Panc1 (cell line): ENCODE measurements at regions not wholly inside any gene's neighbourhood (a gene's known extent, or its start where the extent isn't known, plus 50 kb on each side); places are given as distances from the start of the nearest gene placed in this dataset.
"Not testable (repeated sequence)": the region's sequence is repeated elsewhere in the genome, so short reads cannot be mapped to it uniquely, and the experiment has no call there.

Experiments used
- ATAC-seq: fragments of 200-7000 bp; cut with Tn5 transposase; 2 replicates; pipeline ENCODE4 v1.9.1; 2020; ENCODE audit warnings: mild to moderate bottlenecking, moderate library complexity
- BruUV-seq: library from RNA; stranded (reverse); fragments of 400-500 nt; replicated peaks from 2 replicates; lab custom pipeline; 2021; lab: Mats Ljungman, UMichigan
- CTCF ChIA-PET: fragments of 300-600 bp; sonication (Branson Sonifier 250); formaldehyde crosslinking; loops from one replicate; lab custom pipeline; 2022; ENCODE audit warnings: antibody characterized with exemption; lab: Charles Lee
- POLR2A ChIA-PET: fragments of 300-600 bp; sonication (Branson Sonifier 250); formaldehyde crosslinking; loops from one replicate; lab custom pipeline; 2022; ENCODE audit warnings: antibody characterized with exemption; lab: Charles Lee
- DNase-seq: peaks from one replicate; pipeline ENCODE4 v3.0.0-alpha.2; 2010; ENCODE audit warnings: low read depth, low spot score
- H3K27ac ChIP-seq: 2 replicates; pipeline ENCODE4 v1.5.1; 2011; ENCODE audit warnings: mild to moderate bottlenecking, low read length, inconsistent platforms
- H3K27me3 ChIP-seq: fragments of 200-500 bp; sonication (Bioruptor generic); 2 replicates; pipeline ENCODE4 v1.6.0; 2014; ENCODE audit warnings: low read length, inconsistent platforms; ENCODE audit not compliant: control insufficient read depth, insufficient read depth
- H3K36me3 ChIP-seq: fragments of 200-500 bp; sonication (Bioruptor generic); 2 replicates; pipeline ENCODE4 v1.5.1; 2014; ENCODE audit warnings: inconsistent platforms, mild to moderate bottlenecking, low read length, moderate library complexity; ENCODE audit not compliant: control insufficient read depth, insufficient read depth
- H3K4me1 ChIP-seq: 2 replicates; pipeline ENCODE4 v1.5.1; 2011; ENCODE audit warnings: inconsistent platforms, mild to moderate bottlenecking, low read length, moderate library complexity; ENCODE audit not compliant: control insufficient read depth, insufficient read depth
- H3K4me3 ChIP-seq, 2 experiments: 2 replicates each; pipeline ENCODE4 v1.5.1; 2011 to 2012; ENCODE audit warnings: low read depth in 2 of 2, low read length in 2 of 2, mild to moderate bottlenecking in 2 of 2, inconsistent platforms in 1 of 2, moderate library complexity in 1 of 2
- H3K9me3 ChIP-seq: fragments of 200-500 bp; sonication (Bioruptor generic); 2 replicates; pipeline ENCODE4 v1.5.1; 2014; ENCODE audit warnings: low read depth, mild to moderate bottlenecking, inconsistent platforms, low read length, moderate library complexity; ENCODE audit not compliant: control insufficient read depth, insufficient read depth
- POLR2AphosphoS5 ChIP-seq: IDR thresholded peaks from 2 replicates; pipeline ENCODE4 v1.6.1; 2012; ENCODE audit warnings: mild to moderate bottlenecking, low read depth, low read length, moderate library complexity
- REST ChIP-seq, 2 experiments: IDR thresholded peaks; 2 replicates each; pipeline ENCODE4 v1.6.1; 2011 to 2012; ENCODE audit warnings: low read depth in 2 of 2, control low read depth in 1 of 2, low read length in 1 of 2, mild to moderate bottlenecking in 1 of 2, moderate library complexity in 1 of 2; ENCODE audit not compliant: insufficient read depth in 1 of 2
- SIN3A ChIP-seq: IDR thresholded peaks from 2 replicates; pipeline ENCODE4 v1.6.1; 2012; ENCODE audit warnings: low read depth, mild to moderate bottlenecking, low read length, moderate library complexity, borderline replicate concordance; ENCODE audit not compliant: insufficient read depth
- TCF7L2 ChIP-seq: IDR thresholded peaks from 2 replicates; pipeline ENCODE4 v1.6.1; 2011; ENCODE audit warnings: mild to moderate bottlenecking, low read depth, low read length, inconsistent platforms
- in situ Hi-C: cut with HindIII; loops from 2 replicates; pipeline ENCODE4 v1.10.0; 2016; ENCODE audit warnings: low sequenced_read_pairs, low pct_unique_long_range_greater_than_20kb
- intact Hi-C: fragments of 100-400 bp; cut with micrococcal nuclease; formaldehyde crosslinking; loops from one replicate; pipeline ENCODE4 v1.10.0; 2022; ENCODE audit not compliant: unreplicated experiment
- TF ChIP-seq, protein P1 (sequence below): fragments of 450-650 bp; IDR thresholded peaks from 2 replicates; pipeline ENCODE4 v1.5.1; 2017; ENCODE audit warnings: mild to moderate bottlenecking

DNA sequence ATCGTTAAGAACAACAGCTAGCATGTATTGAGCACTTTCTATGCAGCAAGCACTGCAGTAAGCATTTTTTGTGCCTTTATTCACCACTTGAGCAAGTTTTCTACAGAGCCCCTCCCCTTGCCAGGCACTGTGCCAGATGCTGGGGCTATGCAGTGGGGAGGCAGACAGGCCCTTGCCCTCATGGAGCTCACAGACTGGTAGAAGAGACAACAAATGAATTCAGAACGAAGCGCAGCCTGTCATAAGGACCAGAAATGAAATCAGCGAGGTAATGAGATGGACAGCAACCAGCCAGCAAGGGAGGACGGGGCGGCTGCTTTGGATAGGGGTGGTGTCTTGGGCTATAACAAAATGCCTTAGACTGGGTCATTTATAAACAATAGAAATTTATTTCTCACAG is 68.8 kb downstream of the C9orf50 start:
- BruUV-seq: no TSS peak
- in situ Hi-C loops: no loop called here
- ChIA-PET POLR2A (no interaction called here), CTCF (no interaction called here)
- ATAC-seq (no peak), DNase-seq (no peak)
- no peaks in the 10 kb centered on the region for H3K9me3 ChIP-seq
- H3K27ac ChIP-seq: no peak overlapping the region
- no peak overlapping the region for H3K4me3 ChIP-seq
- no peaks in the 10 kb centered on the region for H3K27me3 ChIP-seq
- intact Hi-C loops: no loop called here
- peaks cover 7% of the 10 kb centered on the region for H3K4me1 ChIP-seq
- no peaks in the 10 kb centered on the region for H3K36me3 ChIP-seq
- TF ChIP-seq, protein P1, sequence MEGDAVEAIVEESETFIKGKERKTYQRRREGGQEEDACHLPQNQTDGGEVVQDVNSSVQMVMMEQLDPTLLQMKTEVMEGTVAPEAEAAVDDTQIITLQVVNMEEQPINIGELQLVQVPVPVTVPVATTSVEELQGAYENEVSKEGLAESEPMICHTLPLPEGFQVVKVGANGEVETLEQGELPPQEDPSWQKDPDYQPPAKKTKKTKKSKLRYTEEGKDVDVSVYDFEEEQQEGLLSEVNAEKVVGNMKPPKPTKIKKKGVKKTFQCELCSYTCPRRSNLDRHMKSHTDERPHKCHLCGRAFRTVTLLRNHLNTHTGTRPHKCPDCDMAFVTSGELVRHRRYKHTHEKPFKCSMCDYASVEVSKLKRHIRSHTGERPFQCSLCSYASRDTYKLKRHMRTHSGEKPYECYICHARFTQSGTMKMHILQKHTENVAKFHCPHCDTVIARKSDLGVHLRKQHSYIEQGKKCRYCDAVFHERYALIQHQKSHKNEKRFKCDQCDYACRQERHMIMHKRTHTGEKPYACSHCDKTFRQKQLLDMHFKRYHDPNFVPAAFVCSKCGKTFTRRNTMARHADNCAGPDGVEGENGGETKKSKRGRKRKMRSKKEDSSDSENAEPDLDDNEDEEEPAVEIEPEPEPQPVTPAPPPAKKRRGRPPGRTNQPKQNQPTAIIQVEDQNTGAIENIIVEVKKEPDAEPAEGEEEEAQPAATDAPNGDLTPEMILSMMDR: no peak
- TF ChIP-seq REST (IDR thresholded peaks at IDR 0.05; ENCODE audit: insufficient read depth in 1 of 2, low read depth in 2 of 2, low read length in 1 of 2) (no peak), SIN3A (no peak), POLR2AphosphoS5 (no peak), TCF7L2 (no peak)

GRCh38 chr9:129551393-129551973 is 69.4 kb downstream of the C9orf50 start:
- Histone ChIP-seq H3K27me3 (no peaks in the 10 kb centered on the region), H3K9me3 (no peaks in the 10 kb centered on the region), H3K36me3 (no peaks in the 10 kb centered on the region), H3K4me1 (peaks cover 4% of the 10 kb centered on the region; the same call in 1 of the 2 replicates), H3K4me3 (no peak overlapping the region), H3K27ac (no peak overlapping the region)
- CTCF ChIA-PET: interaction anchor here (1.1 kb wide), 1 partner anchor 90 kb away, joined by 4 read pairs; no protein-coding TSS in a partner anchor
- ATAC-seq: no peak
- BruUV-seq: no TSS peak
- intact Hi-C loops (no loop called here), in situ Hi-C loops (no loop called here)
- DNase-seq: no peak
- TF ChIP-seq SIN3A (no peak), REST (IDR thresholded peaks at IDR 0.05; ENCODE audit: insufficient read depth in 1 of 2, low read depth in 2 of 2, low read length in 1 of 2) (no peak), TCF7L2 (no peak)
- TF ChIP-seq, protein P1: no peak
- POLR2A ChIA-PET: no interaction called here

DNA sequence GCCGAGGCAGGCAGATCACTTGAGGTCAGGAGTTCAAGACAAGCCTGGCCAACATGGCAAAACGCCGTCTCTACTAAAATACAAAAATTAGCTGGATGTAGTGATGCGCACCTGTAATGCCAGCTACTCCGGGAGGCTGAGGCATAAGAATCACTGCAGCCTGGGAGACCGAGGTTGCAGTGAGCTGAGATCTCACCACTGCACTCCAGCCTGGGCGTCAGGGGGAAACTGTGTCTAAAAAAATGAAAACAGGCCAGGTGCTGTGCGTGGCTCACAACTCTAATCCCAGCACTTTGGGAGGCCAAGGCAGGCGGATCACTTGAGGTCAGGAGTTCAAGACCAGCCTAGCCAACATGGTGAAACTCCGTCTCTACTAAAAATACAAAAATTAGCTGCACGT is 69.9 kb downstream of the C9orf50 start:
- ATAC-seq, H3K36me3 ChIP-seq, in situ Hi-C loops, H3K4me1 ChIP-seq, intact Hi-C loops, H3K9me3 ChIP-seq, H3K27me3 ChIP-seq, POLR2A ChIA-PET, BruUV-seq, DNase-seq, H3K27ac ChIP-seq, H3K4me3 ChIP-seq: not testable (repeated sequence)
- CTCF ChIA-PET: interaction anchor here (1.1 kb wide), 1 partner anchor 89 kb away, joined by 4 read pairs; no protein-coding TSS in a partner anchor
